GM23338 (cell line): ENCODE measurements at regions not wholly inside any gene's neighbourhood (a gene's known extent, or its start where the extent isn't known, plus 50 kb on each side); places are given as distances from the start of the nearest gene placed in this dataset.

ENCODE experiments used
- CREB1 ChIP-seq: fragments of 250-450 bp; sonication (Bioruptor Pico); IDR thresholded peaks from 2 replicates; pipeline ENCODE4 v1.5.0; 2020; ENCODE audit warnings: low read depth, mild to moderate bottlenecking, moderate library complexity
- CTCF ChIP-seq, 2 experiments: fragments of 200-600 bp in 1 of 2; sonication (generic) in 1 of 2; conservative IDR thresholded peaks; 2 replicates each; pipeline versions ENCODE4 v1.5.1 to v1.6.1; 2016 to 2017; ENCODE audit warnings: antibody characterized with exemption in 2 of 2, low read depth in 2 of 2, mild to moderate bottlenecking in 2 of 2, moderate library complexity in 1 of 2
- ETS1 ChIP-seq: IDR thresholded peaks from 2 replicates; pipeline ENCODE4 v1.6.1; 2016; ENCODE audit warnings: antibody characterized with exemption
- EZH2phosphoT487 ChIP-seq: fragments of 200-600 bp; sonication (generic); IDR thresholded peaks from one replicate; pipeline ENCODE4 v1.8.1; 2018; ENCODE audit warnings: antibody characterized with exemption; ENCODE audit not compliant: unreplicated experiment
- POLR2AphosphoS5 ChIP-seq: IDR thresholded peaks from 2 replicates; pipeline ENCODE4 v1.6.1; 2016; ENCODE audit warnings: antibody characterized with exemption, low read depth
- REST ChIP-seq: IDR thresholded peaks from one replicate; pipeline ENCODE4 v1.6.1; 2018; ENCODE audit warnings: antibody characterized with exemption; ENCODE audit not compliant: unreplicated experiment

GRCh38 chr7:106369352-106369751 lies 84.6 kb upstream of the NAMPT start:
- TF ChIP-seq ETS1 (no peak), POLR2AphosphoS5 (no peak), REST (no peak), CTCF (conservative IDR thresholded peaks at IDR 0.05; ENCODE audit: low read depth in 2 of 2) (no peak), EZH2phosphoT487 (no peak), CREB1 (CRISPR knock-in tag) (no peak)
